ENCODE measurements at regions not wholly inside any gene's neighbourhood (a gene's known extent, or its start where the extent isn't known, plus 50 kb on each side); places are given as distances from the start of the nearest gene placed in this dataset.

DNA sequence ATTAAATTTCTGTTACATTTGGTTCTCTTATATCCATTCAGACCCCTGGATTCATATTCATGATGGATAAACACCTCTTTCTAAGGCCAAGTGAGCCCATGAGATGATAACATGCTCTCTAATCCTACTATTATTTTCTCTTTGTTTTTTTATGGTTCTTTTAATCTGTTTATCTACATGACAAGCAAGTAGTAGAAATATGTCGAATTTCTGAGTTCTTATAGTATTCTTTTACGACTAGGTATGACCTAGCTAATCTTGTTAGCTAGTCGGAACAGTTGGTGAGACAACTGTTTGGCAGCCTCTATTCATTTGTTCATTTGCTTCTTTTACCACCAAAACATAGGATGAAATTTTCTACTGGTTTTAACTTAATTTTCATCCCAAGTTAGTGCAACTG is 98.1 kb upstream of the SCG2 start:
- TF ChIP-seq, protein P1, sequence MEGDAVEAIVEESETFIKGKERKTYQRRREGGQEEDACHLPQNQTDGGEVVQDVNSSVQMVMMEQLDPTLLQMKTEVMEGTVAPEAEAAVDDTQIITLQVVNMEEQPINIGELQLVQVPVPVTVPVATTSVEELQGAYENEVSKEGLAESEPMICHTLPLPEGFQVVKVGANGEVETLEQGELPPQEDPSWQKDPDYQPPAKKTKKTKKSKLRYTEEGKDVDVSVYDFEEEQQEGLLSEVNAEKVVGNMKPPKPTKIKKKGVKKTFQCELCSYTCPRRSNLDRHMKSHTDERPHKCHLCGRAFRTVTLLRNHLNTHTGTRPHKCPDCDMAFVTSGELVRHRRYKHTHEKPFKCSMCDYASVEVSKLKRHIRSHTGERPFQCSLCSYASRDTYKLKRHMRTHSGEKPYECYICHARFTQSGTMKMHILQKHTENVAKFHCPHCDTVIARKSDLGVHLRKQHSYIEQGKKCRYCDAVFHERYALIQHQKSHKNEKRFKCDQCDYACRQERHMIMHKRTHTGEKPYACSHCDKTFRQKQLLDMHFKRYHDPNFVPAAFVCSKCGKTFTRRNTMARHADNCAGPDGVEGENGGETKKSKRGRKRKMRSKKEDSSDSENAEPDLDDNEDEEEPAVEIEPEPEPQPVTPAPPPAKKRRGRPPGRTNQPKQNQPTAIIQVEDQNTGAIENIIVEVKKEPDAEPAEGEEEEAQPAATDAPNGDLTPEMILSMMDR (IDR thresholded peaks at IDR 0.05) = no peak
- no peak for TF ChIP-seq POLR2A (IDR thresholded peaks at IDR 0.05)
- TF ChIP-seq POLR2AphosphoS5 (IDR thresholded peaks at IDR 0.05) = no peak
